Fibroblast of lung (primary cell): ENCODE measurements at regions not wholly inside any gene's neighbourhood (a gene's known extent, or its start where the extent isn't known, plus 50 kb on each side); places are given as distances from the start of the nearest gene placed in this dataset.

Source experiments
- EZH2 ChIP-seq: IDR thresholded peaks from 2 replicates; pipeline ENCODE4 v1.5.1; 2012; ENCODE audit warnings: low read length, control low read depth, mild to moderate bottlenecking; ENCODE audit errors: missing control alignments
- TF ChIP-seq, protein P1 (sequence below), 2 donors: IDR thresholded peaks in 1 of 2; conservative IDR thresholded peaks in 1 of 2; 1 replicate in 1 of 2; 2 replicates in 1 of 2; pipeline ENCODE4 v1.5.1; 2011 to 2012; ENCODE audit warnings: low read length in 2 of 2, control low read depth in 1 of 2, inconsistent platforms in 1 of 2, low read depth in 1 of 2, mild to moderate bottlenecking in 1 of 2

- TF ChIP-seq, protein P1, sequence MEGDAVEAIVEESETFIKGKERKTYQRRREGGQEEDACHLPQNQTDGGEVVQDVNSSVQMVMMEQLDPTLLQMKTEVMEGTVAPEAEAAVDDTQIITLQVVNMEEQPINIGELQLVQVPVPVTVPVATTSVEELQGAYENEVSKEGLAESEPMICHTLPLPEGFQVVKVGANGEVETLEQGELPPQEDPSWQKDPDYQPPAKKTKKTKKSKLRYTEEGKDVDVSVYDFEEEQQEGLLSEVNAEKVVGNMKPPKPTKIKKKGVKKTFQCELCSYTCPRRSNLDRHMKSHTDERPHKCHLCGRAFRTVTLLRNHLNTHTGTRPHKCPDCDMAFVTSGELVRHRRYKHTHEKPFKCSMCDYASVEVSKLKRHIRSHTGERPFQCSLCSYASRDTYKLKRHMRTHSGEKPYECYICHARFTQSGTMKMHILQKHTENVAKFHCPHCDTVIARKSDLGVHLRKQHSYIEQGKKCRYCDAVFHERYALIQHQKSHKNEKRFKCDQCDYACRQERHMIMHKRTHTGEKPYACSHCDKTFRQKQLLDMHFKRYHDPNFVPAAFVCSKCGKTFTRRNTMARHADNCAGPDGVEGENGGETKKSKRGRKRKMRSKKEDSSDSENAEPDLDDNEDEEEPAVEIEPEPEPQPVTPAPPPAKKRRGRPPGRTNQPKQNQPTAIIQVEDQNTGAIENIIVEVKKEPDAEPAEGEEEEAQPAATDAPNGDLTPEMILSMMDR (conservative IDR thresholded peaks at IDR 0.05 in 1 of 2, IDR thresholded peaks at IDR 0.05 in 1 of 2; ENCODE audit: low read depth in 1 of 2, low read length in 2 of 2) = no peak
- no peak for TF ChIP-seq EZH2
Observed at GRCh38 chr16:48481772-48482171, 96.6 kb upstream of the SIAH1 start.
